Inflammatory macrophage treated with lipopolysaccharide for 4 hours (primary cell): ENCODE measurements at regions not wholly inside any gene's neighbourhood (a gene's known extent, or its start where the extent isn't known, plus 50 kb on each side); places are given as distances from the start of the nearest gene placed in this dataset.

Experiments used
- DNase-seq: peaks from one replicate; pipeline ENCODE4 v3.0.0-alpha.2; 2020

DNA sequence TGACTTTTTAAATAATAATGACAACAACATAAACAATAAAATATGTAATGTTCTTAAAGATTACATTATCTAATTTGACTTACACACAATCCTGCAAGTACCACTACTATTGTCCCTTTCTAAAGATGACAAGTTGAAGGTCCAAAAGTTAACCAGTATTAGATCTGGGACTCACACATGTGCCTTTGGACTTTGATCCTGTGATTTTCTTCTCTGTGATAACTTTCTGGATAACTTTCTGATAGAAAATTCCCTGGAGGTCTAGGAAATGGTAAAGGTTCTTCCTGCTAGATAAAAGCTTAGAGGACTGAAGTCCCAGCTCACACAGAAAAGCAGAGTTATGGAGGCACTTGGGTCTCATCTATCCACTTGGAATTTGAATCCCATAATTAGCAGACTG is 311.9 kb upstream of the KLHL29 start:
- DNase-seq, result no peak

DNA sequence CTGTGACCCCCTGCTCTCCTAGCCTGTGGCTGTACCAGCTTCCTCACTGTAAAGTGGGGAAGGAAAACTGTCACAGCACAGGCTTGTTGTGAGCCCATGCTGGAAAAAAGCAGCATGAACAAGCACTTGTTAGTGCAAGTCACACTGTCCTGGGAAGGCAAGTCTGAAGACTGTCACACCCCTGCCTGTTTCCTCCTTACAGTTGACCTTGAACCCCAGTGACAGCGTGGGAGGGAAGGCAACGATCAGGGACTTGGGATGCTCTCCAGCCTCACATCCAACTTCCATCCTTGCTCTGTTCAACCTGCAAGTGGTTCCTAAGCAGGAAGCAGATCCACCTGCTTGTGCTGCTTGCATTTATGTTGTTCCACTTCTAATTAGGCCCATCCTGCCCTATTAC is 311.3 kb upstream of the KLHL29 start:
- DNase-seq, result no peak

DNA sequence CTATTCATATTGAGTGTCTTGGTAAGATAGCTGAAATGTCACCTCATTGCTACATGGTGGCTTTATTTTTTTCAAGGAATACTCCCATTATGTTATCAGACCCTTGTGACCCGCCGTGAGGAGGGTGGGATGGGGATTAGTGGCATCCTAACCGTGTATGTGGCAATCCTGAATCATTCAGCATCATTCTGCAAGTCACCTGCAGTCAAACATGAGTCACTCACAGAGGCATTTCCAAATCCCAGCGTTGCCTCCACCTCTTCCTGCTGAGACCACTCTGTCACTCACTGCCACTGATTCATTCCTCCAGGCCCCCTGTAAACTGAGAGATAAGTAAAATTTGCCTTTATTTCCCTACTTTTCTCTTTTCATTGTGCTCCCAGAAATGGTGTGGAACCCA is 307.4 kb upstream of the KLHL29 start:
- DNase-seq, result no peak

DNA sequence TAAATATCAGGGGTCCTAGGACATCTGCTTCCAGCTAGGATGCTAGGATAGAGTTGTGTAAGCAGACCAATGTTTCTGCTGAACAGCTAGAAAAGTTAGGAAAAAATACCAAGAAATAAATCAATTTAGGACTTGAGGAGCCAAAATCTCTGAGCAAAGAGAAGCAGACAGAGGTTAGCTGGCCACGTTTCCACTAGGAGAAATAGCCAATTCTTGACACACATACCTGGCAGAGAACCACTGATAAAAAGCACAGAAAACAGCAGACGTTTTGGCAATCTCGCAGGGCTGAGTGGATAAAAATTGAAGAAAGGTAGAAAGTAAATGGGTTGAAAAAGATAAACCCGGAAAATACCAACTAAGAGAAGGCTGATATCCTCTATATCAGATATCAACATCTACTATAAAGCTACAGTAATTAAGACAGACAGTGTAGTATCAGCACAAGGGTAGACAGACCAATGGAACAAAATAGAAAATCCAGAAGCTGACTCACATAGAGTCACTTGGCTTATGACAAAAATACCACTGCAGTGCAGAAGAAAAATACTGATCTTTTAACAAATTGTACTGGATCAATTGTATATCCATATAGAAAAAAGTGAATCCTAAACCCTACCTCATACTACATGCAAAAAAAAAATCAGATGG is 306.1 kb upstream of the KLHL29 start:
- no peak for DNase-seq

DNA sequence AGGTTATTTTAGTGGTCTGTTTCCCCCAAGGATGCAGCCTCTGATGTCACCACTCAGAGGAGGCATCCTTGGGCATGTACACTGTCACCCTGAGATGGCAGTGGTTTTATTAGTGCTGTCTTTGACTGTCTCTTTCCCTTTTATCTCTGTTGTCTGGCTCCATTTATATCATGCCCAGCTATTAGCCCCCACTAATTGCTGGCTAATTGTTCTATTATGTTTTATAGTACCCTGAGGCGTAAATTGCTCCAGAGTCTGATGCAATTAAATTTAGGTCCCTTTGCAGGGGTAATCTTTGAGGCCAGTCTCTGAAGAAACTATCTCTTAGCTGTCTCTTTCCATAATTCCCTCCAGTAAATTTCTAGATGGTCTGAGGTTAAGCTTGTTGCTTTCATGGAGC is 301.0 kb upstream of the KLHL29 start:
- DNase-seq, result no peak

DNA sequence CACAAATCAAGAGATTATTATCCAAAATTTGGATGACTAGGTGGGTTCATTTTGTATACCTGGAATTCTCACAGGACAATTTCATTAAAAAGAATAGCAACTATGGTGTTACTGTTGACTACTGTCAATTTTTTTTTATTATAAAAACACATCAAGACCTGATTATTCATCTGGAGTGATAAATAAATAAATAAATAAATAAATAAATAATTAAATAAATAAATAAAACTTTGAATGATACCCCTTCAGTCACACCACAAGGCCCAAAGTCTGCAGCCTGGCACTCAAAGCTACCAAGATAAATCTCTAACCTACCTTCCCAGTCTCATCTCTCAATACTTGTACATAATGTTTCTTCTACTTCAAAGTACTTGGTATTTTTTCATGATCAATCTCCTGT is 294.0 kb upstream of the KLHL29 start:
- DNase-seq, result no peak

- no peak for DNase-seq
Measured at GRCh38 chr2:23091900-23092299, 293.1 kb upstream of the KLHL29 start.

DNA sequence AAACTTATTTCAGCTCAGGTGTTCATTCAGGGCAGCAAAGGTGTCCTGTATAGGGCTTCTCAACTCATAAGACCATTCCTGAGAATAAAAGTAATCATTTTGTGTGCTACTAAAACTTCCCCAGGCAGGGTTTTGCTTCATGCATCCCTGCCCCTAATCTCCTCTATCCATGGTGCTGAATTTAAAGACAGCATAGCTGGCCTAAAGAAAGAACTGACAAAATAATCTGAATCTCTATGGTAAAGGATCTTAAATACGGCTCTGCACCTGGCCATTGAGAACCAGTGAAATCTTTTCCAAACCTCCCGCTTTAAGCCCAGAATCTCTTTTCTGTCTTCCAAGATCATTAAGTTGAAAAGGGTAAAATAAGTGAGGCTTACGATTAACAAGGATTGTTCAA is 292.1 kb upstream of the KLHL29 start:
- no peak for DNase-seq

DNA sequence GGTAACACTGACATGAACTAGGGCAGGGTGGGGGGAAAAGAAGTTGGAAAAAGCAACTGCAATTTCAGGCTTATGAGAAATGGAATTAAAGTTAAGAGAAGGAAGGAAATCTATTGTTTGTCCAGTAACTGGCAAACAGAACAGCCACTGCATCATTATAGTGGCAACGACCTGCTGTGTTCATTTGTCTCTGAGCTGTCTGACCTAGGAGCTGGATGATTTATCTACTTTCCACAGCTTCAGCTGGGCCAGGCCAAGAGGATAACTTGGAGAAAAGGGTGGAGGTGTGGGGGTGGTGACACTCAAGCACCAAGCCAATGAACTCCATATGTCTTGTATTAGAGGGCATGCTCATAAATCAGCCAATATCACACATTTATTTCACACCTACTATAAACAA is 291.5 kb upstream of the KLHL29 start:
- DNase-seq, result no peak

- DNase-seq, result no peak
Measured at GRCh38 chr2:23096906-23097602, 287.9 kb upstream of the KLHL29 start.

- no peak for DNase-seq
Measured at GRCh38 chr2:23100406-23100805, 284.6 kb upstream of the KLHL29 start.

- no peak for DNase-seq
Measured at GRCh38 chr2:23106242-23106785, 278.7 kb upstream of the KLHL29 start.

GRCh38 chr2:23107327-23107941 is 277.5 kb upstream of the KLHL29 start:
- no peak for DNase-seq

GRCh38 chr2:23111263-23111662 is 273.7 kb upstream of the KLHL29 start:
- no peak for DNase-seq

- DNase-seq, result no peak
Measured at GRCh38 chr2:23112517-23112916, 272.5 kb upstream of the KLHL29 start.

- DNase-seq, result no peak
Measured at GRCh38 chr2:23114299-23114698, 270.7 kb upstream of the KLHL29 start.

- DNase-seq, result no peak
Measured at GRCh38 chr2:23118313-23118712, 266.7 kb upstream of the KLHL29 start.

GRCh38 chr2:23118894-23119293 is 266.1 kb upstream of the KLHL29 start:
- DNase-seq, result no peak

- DNase-seq, result no peak
Measured at GRCh38 chr2:23120161-23120560, 264.8 kb upstream of the KLHL29 start.

GRCh38 chr2:23121968-23122648 is 262.9 kb upstream of the KLHL29 start:
- DNase-seq, result no peak

- no peak for DNase-seq
Measured at GRCh38 chr2:23122681-23123215, 262.2 kb upstream of the KLHL29 start.

GRCh38 chr2:23123686-23124085 is 261.3 kb upstream of the KLHL29 start:
- no peak for DNase-seq

DNA sequence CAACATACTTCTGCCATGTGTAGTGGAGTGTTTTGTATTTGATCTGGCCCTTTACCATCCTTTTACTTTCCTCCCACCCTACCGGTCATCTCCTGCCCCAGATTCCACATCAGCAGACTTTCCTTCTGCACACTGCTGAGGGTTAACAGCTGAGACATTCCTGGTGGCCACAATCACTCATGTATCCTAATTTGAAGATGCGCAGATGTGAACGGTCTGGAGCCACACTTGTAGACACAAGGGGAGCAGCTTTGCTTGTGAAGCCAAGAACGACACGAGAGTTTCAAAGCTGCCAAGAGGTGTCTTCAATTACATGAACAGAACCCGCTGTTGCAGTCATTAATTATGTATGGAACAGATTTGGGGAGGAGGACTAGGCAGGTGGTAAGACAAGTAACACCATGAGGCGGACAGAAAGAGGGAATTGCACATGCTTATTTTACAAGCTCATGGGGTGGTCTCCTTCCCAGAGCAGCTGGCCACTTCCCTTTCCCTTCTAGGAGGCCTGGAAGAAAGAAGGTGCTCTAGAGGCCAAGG is 260.7 kb upstream of the KLHL29 start:
- no peak for DNase-seq
